Spleen (tissue), 3 donors: ENCODE measurements at regions not wholly inside any gene's neighbourhood (a gene's known extent, or its start where the extent isn't known, plus 50 kb on each side); places are given as distances from the start of the nearest gene placed in this dataset.

Source experiments
- POLR2A ChIP-seq, 3 donors: fragments of 450-650 bp; IDR thresholded peaks; one replicate each; pipeline ENCODE4 v1.5.1; 2017; ENCODE audit warnings: antibody characterized with exemption in 3 of 3, mild to moderate bottlenecking in 1 of 3
- POLR2AphosphoS5 ChIP-seq, 3 donors: sonication (generic); formaldehyde crosslinking; IDR thresholded peaks; one replicate each; pipeline ENCODE4 v1.5.1; 2017; ENCODE audit warnings: antibody characterized with exemption in 3 of 3

DNA sequence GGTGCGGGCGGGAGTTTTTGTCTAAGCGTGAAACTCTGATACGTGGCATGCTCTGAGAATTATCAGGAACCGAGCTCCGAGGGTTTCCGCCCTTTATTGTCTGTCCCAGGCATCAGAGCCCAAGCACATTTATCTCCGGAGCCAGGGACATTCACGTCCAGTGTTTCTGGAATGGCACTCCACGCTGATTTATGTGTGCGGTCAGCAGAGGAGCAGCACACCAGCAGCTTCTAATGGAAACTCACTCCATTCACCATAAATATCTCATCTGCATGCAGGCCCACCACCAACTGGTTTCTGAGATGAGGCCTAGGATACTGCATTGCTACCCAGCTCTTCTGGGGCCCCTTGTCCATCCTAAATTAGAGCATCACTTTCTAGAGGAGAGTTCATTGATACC lies 51.9 kb upstream of the SYNDIG1 start:
- TF ChIP-seq POLR2A (IDR thresholded peaks at IDR 0.05) (no peak), POLR2AphosphoS5 (IDR thresholded peaks at IDR 0.05) (no peak)
